ENCODE measurements at regions not wholly inside any gene's neighbourhood (a gene's known extent, or its start where the extent isn't known, plus 50 kb on each side); places are given as distances from the start of the nearest gene placed in this dataset.

DNA sequence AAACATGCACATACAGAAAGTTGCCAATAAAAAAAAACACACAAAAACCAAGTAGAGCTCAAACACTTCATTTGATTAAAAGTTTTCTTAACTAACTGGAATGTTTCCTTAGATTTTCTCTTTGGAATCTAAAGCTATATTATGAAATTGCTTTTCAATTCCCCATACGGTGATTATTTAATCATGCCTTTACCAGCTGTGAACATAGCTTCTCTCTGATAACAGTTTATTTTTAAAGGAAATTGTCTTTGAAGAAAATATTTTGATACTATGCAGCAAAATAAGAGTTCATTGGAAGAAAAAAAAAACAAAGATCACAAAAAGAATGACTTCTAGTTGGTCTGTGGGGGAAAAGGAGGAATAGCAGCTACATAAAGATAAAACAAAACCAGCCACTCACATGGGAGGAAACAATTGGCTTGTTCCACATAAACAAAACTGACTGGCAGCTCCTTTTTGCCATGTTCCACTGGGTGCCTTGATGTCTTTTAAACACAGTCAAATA, 71.4 kb downstream of the BMP4 start:
- H3K27me3 ChIP-seq (replicated peaks in 1 of 4; ENCODE audit: control insufficient read depth in 3 of 4, extremely low read depth in 1 of 4, insufficient read depth in 3 of 4, low read length in 3 of 4) = no peaks in the 10 kb centered on the region

More for the DNA sequence above, 71.4 kb downstream of the BMP4 start:
- H3K4me2 ChIP-seq (ENCODE audit: insufficient read depth in 1 of 2, low read depth in 2 of 2, low read length in 2 of 2) = no peak overlapping the region
- no peaks in the 10 kb centered on the region for H3K79me1 ChIP-seq (ENCODE audit: low read depth, low read length)
- H2BK120ac ChIP-seq (replicated peaks; ENCODE audit: low read depth, low read length) = no peak overlapping the region
- H4K91ac ChIP-seq (replicated peaks; ENCODE audit: insufficient read length, low read length) = no peak overlapping the region
- H3K56ac ChIP-seq (replicated peaks; ENCODE audit: insufficient read length, low read depth, low read length) = no peak overlapping the region
- no peaks in the 10 kb centered on the region for H3K23me2 ChIP-seq (ENCODE audit: low read depth, low read length)
- no peaks in the 10 kb centered on the region for H3K79me2 ChIP-seq (ENCODE audit: control insufficient read depth in 1 of 2, insufficient read depth in 2 of 2, low read length in 2 of 2)
- no peak overlapping the region for H3K9ac ChIP-seq (replicated peaks in 1 of 4; ENCODE audit: extremely low read depth in 1 of 4, low read depth in 3 of 4, low read length in 3 of 4)
- no peaks in the 10 kb centered on the region for H3K9me3 ChIP-seq (ENCODE audit: insufficient read depth in 2 of 2, low read depth in 1 of 2, low read length in 1 of 2)
- POLR2A ChIA-PET (ENCODE audit: partially characterized antibody) = no interaction called here
- no peak overlapping the region for H4K5ac ChIP-seq (ENCODE audit: insufficient read length, low read depth, low read length)
- H3K14ac ChIP-seq (ENCODE audit: insufficient read length) = no peak overlapping the region
- H3K23ac ChIP-seq (ENCODE audit: insufficient read length) = no peak overlapping the region
- H3K27ac ChIP-seq (ENCODE audit: low read depth, low read length) = no peak overlapping the region
- WGBS, 2 experiments (ENCODE audit: extremely low coverage in 1 of 2, insufficient coverage in 1 of 2, insufficient read length in 1 of 2, insufficient replicate concordance in 2 of 2, low coverage in 1 of 2, low lambda C conversion rate in 2 of 2, missing lambda C conversion rate in 1 of 2) = 80% methylated on average over 1 of the region's 1 CpG; no CpG with 5 or more reads in 1 of the 2 experiments
- no peak for FAIRE-seq
- H2BK12ac ChIP-seq (ENCODE audit: low read depth, low read length) = no peak overlapping the region
- DNase-seq (ENCODE audit: low read depth in 1 of 2, low spot score in 2 of 2) = no peak
- H2BK15ac ChIP-seq (ENCODE audit: low read length) = no peak overlapping the region
- H4K8ac ChIP-seq (ENCODE audit: extremely low read depth, insufficient read depth, low read length) = no peak overlapping the region
- H2AK5ac ChIP-seq (ENCODE audit: low read depth, low read length) = no peak overlapping the region
- no peak overlapping the region for H2BK5ac ChIP-seq (ENCODE audit: low read depth, low read length)
- TF ChIP-seq TEAD4 (IDR thresholded peaks at IDR 0.05; ENCODE audit: low read depth, low read length) = no peak
- no peak for TF ChIP-seq BCL11A (IDR thresholded peaks at IDR 0.05; ENCODE audit: low read depth in 2 of 2, low read length in 2 of 2)
- H2BK20ac ChIP-seq (ENCODE audit: low read length) = no peak overlapping the region
- H3K18ac ChIP-seq (ENCODE audit: extremely low read depth, low read length) = no peak overlapping the region
- H3K36me3 ChIP-seq (ENCODE audit: control insufficient read depth in 2 of 4, insufficient read depth in 4 of 4, low read length in 3 of 4) = no peaks in the 10 kb centered on the region
- H3K4me1 ChIP-seq (replicated peaks in 1 of 4; ENCODE audit: control insufficient read depth in 3 of 4, insufficient read depth in 4 of 4, low read length in 3 of 4) = no peaks in the 10 kb centered on the region; a peak in 1 of 7 replicates
- H3K4me3 ChIP-seq (ENCODE audit: extremely low read depth in 1 of 4, insufficient read depth in 2 of 4, low read depth in 3 of 4, low read length in 4 of 4) = no peak overlapping the region
- no peaks in the 10 kb centered on the region for H4K20me1 ChIP-seq (replicated peaks in 1 of 2; ENCODE audit: control insufficient read depth in 1 of 2, insufficient read depth in 2 of 2, low read length in 2 of 2)
- no peak overlapping the region for H2AFZ ChIP-seq (ENCODE audit: low read length)
- CTCF ChIA-PET (ENCODE audit: partially characterized antibody) = interaction anchor here (1.2 kb wide), 1 partner anchor 290 kb away, joined by 4 read pairs; no protein-coding TSS in a partner anchor
- no peak overlapping the region for H3K4ac ChIP-seq (replicated peaks; ENCODE audit: insufficient read length, low read depth, low read length)

All from H1 (cell line).